ENCODE measurements at regions not wholly inside any gene's neighbourhood (a gene's known extent, or its start where the extent isn't known, plus 50 kb on each side); places are given as distances from the start of the nearest gene placed in this dataset.

GRCh38 chr15:95600884-95601283, 729.6 kb upstream of the NR2F2 start:
- no peak for TF ChIP-seq CTCF (IDR thresholded peaks at IDR 0.05; ENCODE audit: borderline replicate concordance, insufficient read depth, low read depth, low read length)
- H3K4me3 ChIP-seq (ENCODE audit: low read depth, low read length), result no peak overlapping the region

GRCh38 chr15:95601525-95601924, 729.0 kb upstream of the NR2F2 start:
- no peak overlapping the region for H3K4me3 ChIP-seq (ENCODE audit: low read depth, low read length)
- TF ChIP-seq CTCF (IDR thresholded peaks at IDR 0.05; ENCODE audit: borderline replicate concordance, insufficient read depth, low read depth, low read length), result no peak

GRCh38 chr15:95603802-95604201, 726.7 kb upstream of the NR2F2 start:
- TF ChIP-seq CTCF (IDR thresholded peaks at IDR 0.05; ENCODE audit: borderline replicate concordance, insufficient read depth, low read depth, low read length), result no peak
- H3K4me3 ChIP-seq (ENCODE audit: low read depth, low read length), result no peak overlapping the region

- no peak overlapping the region for H3K4me3 ChIP-seq (ENCODE audit: low read depth, low read length)
- TF ChIP-seq CTCF (IDR thresholded peaks at IDR 0.05; ENCODE audit: borderline replicate concordance, insufficient read depth, low read depth, low read length), result no peak
These were observed 725.9 kb upstream of the NR2F2 start for GRCh38 chr15:95604634-95605036.

GRCh38 chr15:95605098-95605497, 725.4 kb upstream of the NR2F2 start:
- no peak overlapping the region for H3K4me3 ChIP-seq (ENCODE audit: low read depth, low read length)
- TF ChIP-seq CTCF (IDR thresholded peaks at IDR 0.05; ENCODE audit: borderline replicate concordance, insufficient read depth, low read depth, low read length), result no peak

GRCh38 chr15:95606551-95606950, 723.9 kb upstream of the NR2F2 start:
- no peak overlapping the region for H3K4me3 ChIP-seq (ENCODE audit: low read depth, low read length)
- TF ChIP-seq CTCF (IDR thresholded peaks at IDR 0.05; ENCODE audit: borderline replicate concordance, insufficient read depth, low read depth, low read length), result no peak

GRCh38 chr15:95608371-95608770, 722.1 kb upstream of the NR2F2 start:
- no peak for TF ChIP-seq CTCF (IDR thresholded peaks at IDR 0.05; ENCODE audit: borderline replicate concordance, insufficient read depth, low read depth, low read length)
- H3K4me3 ChIP-seq (ENCODE audit: low read depth, low read length), result no peak overlapping the region
